ENCODE measurements at regions not wholly inside any gene's neighbourhood (a gene's known extent, or its start where the extent isn't known, plus 50 kb on each side); places are given as distances from the start of the nearest gene placed in this dataset.

GRCh38 chr10:81820418-81820817 lies 54.6 kb upstream of the NRG3 start:
- no peak for TF ChIP-seq EZH2phosphoT487 (IDR thresholded peaks at IDR 0.05; ENCODE audit: borderline replicate concordance, low read depth, low read length)
- peak; percentile 43 for TF ChIP-seq CTCF (conservative IDR thresholded peaks at IDR 0.05; ENCODE audit: low read length)
- intact Hi-C loops (cut with micrococcal nuclease; ENCODE audit: unreplicated experiment) = no loop called here
- H3K9me2 ChIP-seq (ENCODE audit: insufficient read depth, low read length) = no peaks in the 10 kb centered on the region
- H3K27ac ChIP-seq (ENCODE audit: low read depth, low read length, poor library complexity, severe bottlenecking) = no peak overlapping the region
- no peak overlapping the region for H3K4me3 ChIP-seq (ENCODE audit: low read depth, low read length, poor library complexity, severe bottlenecking)
- H3K79me2 ChIP-seq (ENCODE audit: insufficient read depth, low read depth, low read length) = no peaks in the 10 kb centered on the region
- DNase-seq (ENCODE audit: low spot score) = no peak
- H4K20me1 ChIP-seq (ENCODE audit: insufficient read depth, low read length) = no peaks in the 10 kb centered on the region
- H3K9me3 ChIP-seq (ENCODE audit: low read length) = no peaks in the 10 kb centered on the region
- H3K36me3 ChIP-seq (ENCODE audit: insufficient read depth, low read length) = no peaks in the 10 kb centered on the region
- ChIA-PET POLR2A (interaction anchor here (0.6 kb wide), 2 partner anchors 18 to 38 kb away, joined by 3 read pairs; no protein-coding TSS in a partner anchor), CTCF (ENCODE audit: unreplicated experiment) (no interaction called here)
- no peaks in the 10 kb centered on the region for H3K4me1 ChIP-seq (ENCODE audit: insufficient read depth, low read length, poor library complexity, severe bottlenecking)
- no TSS peak for BruUV-seq (replicated peaks)
- no peak overlapping the region for H3K4me2 ChIP-seq (ENCODE audit: low read length)
- no peak overlapping the region for H2AFZ ChIP-seq (ENCODE audit: low read length)

Measured in OCI-LY7 (cell line).